ENCODE measurements at regions not wholly inside any gene's neighbourhood (a gene's known extent, or its start where the extent isn't known, plus 50 kb on each side); places are given as distances from the start of the nearest gene placed in this dataset.

- H3K9me3 ChIP-seq: no peaks in the 10 kb centered on the region
- DNase-seq (no peak), ATAC-seq (no peak)
- intact Hi-C loops (cut with DNase I, micrococcal nuclease): no loop called here
- no peaks in the 10 kb centered on the region for H3K36me3 ChIP-seq (ENCODE audit: low read depth)
- TF ChIP-seq CTCF (IDR thresholded peaks at IDR 0.05): no peak
- H3K4me3 ChIP-seq: no peak overlapping the region
- no peaks in the 10 kb centered on the region for H3K4me1 ChIP-seq (ENCODE audit: low read depth)
These were observed 604.8 kb upstream of the ADAMTS5 start for GRCh38 chr21:27571706-27572105.

- H3K4me1 ChIP-seq (ENCODE audit: low read depth): no peaks in the 10 kb centered on the region
- DNase-seq (peak in 1 of 3 donors; percentile 10), ATAC-seq (peak; percentile 9)
- no peaks in the 10 kb centered on the region for H3K9me3 ChIP-seq
- no peak overlapping the region for H3K4me3 ChIP-seq
- H3K36me3 ChIP-seq (ENCODE audit: low read depth): no peaks in the 10 kb centered on the region
- intact Hi-C loops (cut with DNase I, micrococcal nuclease): no loop called here
- TF ChIP-seq CTCF (IDR thresholded peaks at IDR 0.05): no peak
These were observed 603.5 kb upstream of the ADAMTS5 start for GRCh38 chr21:27570306-27570868.

- intact Hi-C loops (cut with DNase I, micrococcal nuclease): no loop called here
- DNase-seq (no peak), ATAC-seq (no peak)
- H3K4me1 ChIP-seq (ENCODE audit: low read depth): no peaks in the 10 kb centered on the region
- no peaks in the 10 kb centered on the region for H3K9me3 ChIP-seq
- TF ChIP-seq CTCF (IDR thresholded peaks at IDR 0.05): no peak
- H3K36me3 ChIP-seq (ENCODE audit: low read depth): no peaks in the 10 kb centered on the region
- no peak overlapping the region for H3K4me3 ChIP-seq
These were observed 602.9 kb upstream of the ADAMTS5 start for GRCh38 chr21:27569831-27570230.

GRCh38 chr21:27569091-27569490 is 602.2 kb upstream of the ADAMTS5 start:
- Histone ChIP-seq H3K36me3 (ENCODE audit: low read depth) (no peaks in the 10 kb centered on the region), H3K4me3 (no peak overlapping the region), H3K9me3 (no peaks in the 10 kb centered on the region), H3K4me1 (ENCODE audit: low read depth) (no peaks in the 10 kb centered on the region)
- intact Hi-C loops (cut with DNase I, micrococcal nuclease): no loop called here
- TF ChIP-seq CTCF (IDR thresholded peaks at IDR 0.05): no peak
- no peak for ATAC-seq
- DNase-seq: no peak

GRCh38 chr21:27567381-27567780 is 600.5 kb upstream of the ADAMTS5 start:
- DNase-seq: no peak
- no peak for ATAC-seq
- intact Hi-C loops (cut with DNase I, micrococcal nuclease): no loop called here
- Histone ChIP-seq H3K4me3 (no peak overlapping the region), H3K36me3 (ENCODE audit: low read depth) (no peaks in the 10 kb centered on the region), H3K4me1 (ENCODE audit: low read depth) (no peaks in the 10 kb centered on the region), H3K9me3 (no peaks in the 10 kb centered on the region)
- TF ChIP-seq CTCF (IDR thresholded peaks at IDR 0.05): no peak

GRCh38 chr21:27566521-27566920 is 599.6 kb upstream of the ADAMTS5 start:
- no peaks in the 10 kb centered on the region for H3K4me1 ChIP-seq (ENCODE audit: low read depth)
- no peak overlapping the region for H3K4me3 ChIP-seq
- TF ChIP-seq CTCF (IDR thresholded peaks at IDR 0.05): no peak
- DNase-seq (no peak), ATAC-seq (no peak)
- no peaks in the 10 kb centered on the region for H3K9me3 ChIP-seq
- no peaks in the 10 kb centered on the region for H3K36me3 ChIP-seq (ENCODE audit: low read depth)
- intact Hi-C loops (cut with DNase I, micrococcal nuclease): no loop called here
